GM23248 (cell line): ENCODE measurements at regions not wholly inside any gene's neighbourhood (a gene's known extent, or its start where the extent isn't known, plus 50 kb on each side); places are given as distances from the start of the nearest gene placed in this dataset.

Source experiments
- EZH2 ChIP-seq: fragments of 200-600 bp; sonication (generic); IDR thresholded peaks from 2 replicates; pipeline ENCODE4 v1.6.1; 2018; ENCODE audit warnings: antibody characterized with exemption, mild to moderate bottlenecking; ENCODE audit not compliant: insufficient read depth, poor library complexity, severe bottlenecking
- EZH2phosphoT487 ChIP-seq: fragments of 200-600 bp; sonication (generic); IDR thresholded peaks from 2 replicates; pipeline ENCODE4 v1.6.1; 2018; ENCODE audit warnings: antibody characterized with exemption, moderate library complexity, mild to moderate bottlenecking, low read depth; ENCODE audit not compliant: insufficient read depth

GRCh38 chr5:54883374-54884194 lies 101.8 kb downstream of the ESM1 start:
- TF ChIP-seq EZH2 = no peak
- TF ChIP-seq EZH2phosphoT487 = no peak
